LoVo (cell line): ENCODE measurements at regions not wholly inside any gene's neighbourhood (a gene's known extent, or its start where the extent isn't known, plus 50 kb on each side); places are given as distances from the start of the nearest gene placed in this dataset.
A peak's percentile ranks its signal among the peaks of the same experiment; 100 is the strongest.
"Not testable (repeated sequence)": the region's sequence is repeated elsewhere in the genome, so short reads cannot be mapped to it uniquely, and the experiment has no call there.

ENCODE experiments used
- DNase-seq: peaks from one replicate; pipeline ENCODE4 v3.0.0-alpha.2; 2016; ENCODE audit warnings: low spot score

DNA sequence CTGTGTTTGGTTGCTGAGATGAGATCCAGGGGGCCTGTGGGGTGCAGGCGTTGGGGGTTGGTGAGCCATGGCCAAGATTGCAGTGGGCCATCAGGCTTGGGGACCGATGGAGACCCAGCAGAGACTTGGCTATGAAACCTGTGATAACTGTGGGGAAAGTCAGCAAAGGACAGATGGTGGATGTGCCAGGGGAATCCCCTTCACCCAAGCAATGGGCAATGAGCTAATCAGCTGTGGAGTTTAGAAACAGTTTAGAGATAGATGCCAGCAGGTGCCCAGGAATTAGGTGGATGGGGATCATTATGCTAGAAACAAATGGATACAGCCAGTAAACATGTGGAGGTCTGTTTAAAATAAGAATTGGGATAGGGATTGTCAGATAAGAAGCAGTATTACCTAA is 151.4 kb upstream of the FERD3L start:
- DNase-seq, result no peak

DNA sequence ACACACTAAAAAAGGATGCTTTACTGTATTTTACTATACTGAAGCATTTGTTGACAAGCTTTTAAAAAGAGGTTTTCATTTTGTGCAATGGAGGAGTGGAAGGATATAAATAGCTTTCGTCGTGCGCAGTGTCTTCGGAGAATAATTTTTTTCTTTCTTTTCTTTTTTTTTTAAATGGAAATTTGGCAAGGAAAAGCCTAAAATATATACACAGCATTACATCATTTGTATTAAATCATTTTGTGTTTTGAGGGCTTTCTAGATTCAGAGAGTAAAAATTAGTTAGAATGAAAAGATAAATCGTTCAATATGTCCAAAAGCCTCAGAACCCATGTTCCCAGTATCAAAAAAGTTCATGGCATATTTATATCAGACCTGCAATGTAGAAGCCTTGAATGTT is 150.2 kb upstream of the FERD3L start:
- no peak for DNase-seq

DNA sequence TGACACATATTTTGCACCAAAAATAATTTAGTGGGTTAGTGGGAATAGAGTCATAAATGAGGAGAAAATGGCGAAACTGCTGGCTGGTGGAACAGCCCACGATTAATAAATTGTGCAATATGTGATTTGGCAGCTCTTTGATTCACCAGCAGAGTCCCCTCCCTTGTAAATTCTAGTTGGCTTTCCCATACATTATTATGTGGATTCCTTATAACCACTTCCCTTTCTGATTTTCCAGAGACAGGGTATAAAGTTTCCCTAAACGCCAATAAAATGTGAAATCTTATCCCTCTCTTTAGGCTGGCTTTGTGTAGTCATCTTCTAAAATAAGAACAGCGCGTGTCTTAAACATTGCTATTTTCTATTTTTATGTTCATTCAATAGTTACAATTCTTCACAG is 149.4 kb upstream of the FERD3L start:
- DNase-seq, result no peak

DNA sequence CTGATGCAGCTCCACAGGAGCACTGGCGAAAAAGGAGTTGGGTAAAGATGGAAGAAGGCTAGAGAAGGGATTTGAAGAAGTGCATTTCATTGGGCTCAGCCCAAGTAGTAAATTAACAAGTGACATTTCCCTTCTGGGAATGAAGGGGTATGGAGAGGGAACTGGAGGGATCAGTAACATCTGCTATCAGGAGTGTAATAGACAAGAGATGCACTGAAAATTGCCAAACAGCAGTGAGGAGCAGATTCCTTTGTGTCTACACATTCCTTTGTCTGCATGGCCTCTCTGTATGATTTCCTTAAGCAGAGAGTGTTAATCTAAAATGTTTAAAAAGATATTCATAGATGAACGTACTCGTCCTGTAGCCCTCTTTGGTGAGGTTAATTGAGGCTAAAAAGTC is 148.2 kb upstream of the FERD3L start:
- DNase-seq, result no peak

DNA sequence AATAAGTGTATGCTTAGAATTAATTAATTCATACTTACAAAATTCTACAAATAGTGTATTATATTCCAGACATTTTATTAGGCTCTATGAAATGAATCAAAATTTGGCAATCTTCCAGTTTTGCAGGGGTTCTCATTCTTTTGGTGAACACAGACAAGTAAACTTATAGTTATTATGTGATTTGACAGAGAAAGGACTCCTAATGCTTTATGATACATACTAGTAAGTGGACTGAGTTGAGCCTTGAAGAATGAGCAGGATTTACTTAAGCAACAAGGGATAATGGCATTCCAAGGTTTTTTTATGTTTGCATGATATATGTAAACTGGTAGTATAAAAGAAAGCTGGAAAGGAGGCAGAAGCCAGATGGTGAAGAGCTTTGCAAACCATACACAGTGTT is 145.7 kb upstream of the FERD3L start:
- no peak for DNase-seq

DNA sequence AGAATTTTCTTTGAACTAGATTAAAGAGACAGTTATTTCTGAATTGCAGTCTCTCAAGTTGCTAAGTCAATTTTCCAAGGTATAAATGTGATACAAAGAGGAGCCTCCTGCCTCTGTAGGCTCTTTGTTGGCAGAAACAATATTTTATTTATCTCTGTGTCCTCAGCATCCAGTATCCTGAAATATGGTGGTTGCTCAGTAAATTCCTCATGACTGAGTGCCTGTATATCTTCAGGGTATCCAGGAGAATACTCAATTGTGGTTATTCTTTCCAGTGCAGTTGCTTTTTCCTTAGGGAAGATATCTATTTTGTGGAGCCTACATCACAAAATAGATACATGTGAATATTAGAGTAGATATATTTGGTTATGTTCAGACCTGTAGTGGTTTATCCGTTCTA is 144.8 kb upstream of the FERD3L start:
- no peak for DNase-seq

DNA sequence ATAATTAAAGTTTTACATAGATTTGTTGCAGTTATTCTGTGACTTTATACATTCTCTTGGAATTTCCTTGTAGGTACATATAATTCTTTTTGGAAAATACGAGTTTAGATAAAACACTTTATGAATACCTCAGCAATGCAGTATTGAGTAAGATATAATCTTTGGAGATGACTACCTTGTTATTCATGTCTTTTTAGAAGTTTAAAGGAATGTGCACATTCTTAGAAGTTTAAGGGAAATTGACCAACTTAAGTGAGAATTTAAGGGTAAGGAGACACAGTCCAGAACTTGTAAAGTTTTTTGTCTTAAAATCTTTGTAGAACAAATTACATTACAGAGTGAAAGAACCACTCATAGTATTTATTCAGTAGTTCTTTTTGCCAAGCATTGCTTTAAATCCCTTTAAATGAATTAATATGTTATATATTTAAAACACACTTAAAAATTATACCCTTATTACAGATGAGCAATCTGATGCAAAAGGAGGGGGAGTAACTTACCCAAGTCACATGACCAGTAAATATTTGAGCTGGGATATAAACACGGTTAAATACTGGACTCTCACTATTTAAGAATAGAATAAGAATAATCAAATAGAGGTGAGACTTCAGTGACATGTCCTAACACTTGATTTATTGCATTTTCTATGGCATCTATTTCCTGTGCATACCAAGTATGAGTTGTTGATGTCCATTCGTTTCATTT is 139.5 kb upstream of the FERD3L start:
- DNase-seq, result no peak

DNA sequence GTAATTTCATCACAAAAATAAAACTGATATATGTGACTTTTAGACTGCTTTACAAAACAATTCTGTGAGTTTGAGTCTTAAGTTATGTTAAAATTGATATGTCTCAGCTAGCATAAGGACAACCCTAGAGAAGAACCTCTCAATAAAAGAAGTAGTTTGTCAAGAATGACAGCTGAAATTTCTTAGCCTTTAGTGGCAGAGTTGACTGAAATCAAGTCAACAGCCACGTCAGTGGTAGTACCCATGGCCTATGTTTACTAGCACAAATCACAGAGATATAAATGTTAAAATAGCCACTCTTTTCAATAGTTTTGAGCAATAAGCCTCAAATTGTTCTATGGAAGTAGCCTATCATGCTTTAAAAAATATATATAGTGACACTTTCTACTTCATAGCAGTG is 138.9 kb upstream of the FERD3L start:
- no peak for DNase-seq

DNA sequence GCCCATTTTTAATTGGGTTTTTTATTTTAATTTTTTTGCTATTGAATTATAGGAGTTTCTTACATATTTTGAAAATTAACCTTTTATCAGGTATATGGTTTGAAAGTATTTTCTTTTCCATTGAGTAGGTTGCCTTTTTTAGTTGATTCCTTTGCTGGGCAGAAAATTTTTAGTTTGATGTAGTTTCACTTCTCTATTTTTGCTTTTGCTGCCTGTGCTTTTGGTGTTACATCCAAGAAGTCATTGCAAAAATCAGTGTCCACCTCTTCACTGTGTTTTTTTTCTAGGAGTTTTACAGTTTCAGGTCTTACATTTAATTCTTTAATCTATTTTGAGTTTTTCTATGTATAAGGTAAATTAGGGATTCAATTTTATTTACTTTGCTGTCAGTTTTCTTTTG is 129.8 kb upstream of the FERD3L start:
- DNase-seq, result no peak

DNA sequence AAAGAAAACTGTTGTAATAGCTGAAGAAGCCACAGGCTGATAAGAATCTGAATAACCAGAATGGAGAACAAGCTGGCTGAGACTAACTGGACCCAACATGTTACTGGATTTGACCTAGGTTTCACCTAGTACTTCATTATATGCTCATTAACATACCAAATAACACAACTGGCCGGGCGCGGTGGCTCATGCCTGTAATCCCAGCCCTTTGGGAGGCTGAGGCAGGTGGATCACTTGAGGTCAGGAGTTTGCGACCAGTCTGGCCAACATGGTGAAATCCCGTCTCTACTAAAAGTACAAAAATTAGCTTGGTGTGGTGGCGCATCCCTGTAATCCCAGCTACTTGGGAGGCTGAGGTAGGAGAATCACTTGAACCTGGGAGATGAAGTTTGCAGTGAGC is 127.1 kb upstream of the FERD3L start:
- DNase-seq, result not testable (repeated sequence)

DNA sequence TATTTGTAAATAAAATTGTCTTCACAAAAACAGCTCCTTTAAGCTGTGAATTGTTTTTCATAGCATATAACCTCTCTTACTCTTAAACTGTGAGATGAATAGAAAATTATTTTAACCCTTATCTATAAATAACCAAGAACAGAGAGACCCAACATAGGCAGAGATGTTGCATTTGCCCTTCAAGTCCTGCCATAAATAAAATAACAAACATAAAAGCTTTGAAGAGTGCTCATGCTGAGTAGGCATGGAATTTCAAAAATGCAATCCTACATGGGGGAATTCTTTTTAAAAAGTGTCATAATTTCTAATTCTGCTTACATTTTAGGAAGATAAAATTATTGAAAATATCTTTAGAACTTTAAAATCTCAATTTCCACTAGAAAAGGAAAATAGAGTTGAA is 124.1 kb upstream of the FERD3L start:
- DNase-seq, result no peak

DNA sequence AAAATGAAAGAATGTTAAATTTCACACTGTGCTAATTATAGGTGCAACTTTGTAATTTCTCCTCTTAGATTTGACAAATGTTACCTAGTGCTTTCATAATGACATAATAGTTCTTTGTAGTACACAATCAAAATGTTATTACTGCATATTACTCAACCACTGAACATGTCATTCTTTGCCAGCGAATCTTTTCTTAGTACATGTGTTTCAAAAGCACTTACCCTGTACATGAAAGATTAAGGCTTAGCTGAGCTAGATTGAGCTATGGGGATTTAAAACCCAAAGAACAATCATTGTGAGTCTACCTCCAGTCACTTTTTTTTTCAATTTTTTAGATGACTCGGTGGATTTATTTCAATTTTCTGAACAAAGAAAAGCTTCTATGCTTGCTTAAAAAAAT is 123.5 kb upstream of the FERD3L start:
- no peak for DNase-seq

DNA sequence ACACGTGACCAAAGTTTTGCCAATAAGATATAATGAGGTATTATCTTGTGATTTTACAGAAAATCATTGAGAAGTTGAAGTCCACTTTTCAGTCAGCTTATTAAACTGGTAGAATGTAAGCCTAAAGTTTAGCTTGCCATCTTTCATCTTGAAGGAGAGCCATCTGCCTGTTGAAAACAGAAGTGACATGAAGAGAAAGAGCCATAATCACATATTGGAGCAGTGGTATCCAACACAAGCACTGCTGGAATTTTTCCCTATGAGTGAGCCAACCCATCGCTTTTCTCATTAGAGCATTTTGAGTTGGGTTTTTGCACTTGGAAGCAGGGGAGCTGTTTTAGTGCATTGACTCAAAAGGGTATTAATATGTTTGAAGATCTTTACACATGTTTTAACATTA is 117.6 kb upstream of the FERD3L start:
- no peak for DNase-seq

DNA sequence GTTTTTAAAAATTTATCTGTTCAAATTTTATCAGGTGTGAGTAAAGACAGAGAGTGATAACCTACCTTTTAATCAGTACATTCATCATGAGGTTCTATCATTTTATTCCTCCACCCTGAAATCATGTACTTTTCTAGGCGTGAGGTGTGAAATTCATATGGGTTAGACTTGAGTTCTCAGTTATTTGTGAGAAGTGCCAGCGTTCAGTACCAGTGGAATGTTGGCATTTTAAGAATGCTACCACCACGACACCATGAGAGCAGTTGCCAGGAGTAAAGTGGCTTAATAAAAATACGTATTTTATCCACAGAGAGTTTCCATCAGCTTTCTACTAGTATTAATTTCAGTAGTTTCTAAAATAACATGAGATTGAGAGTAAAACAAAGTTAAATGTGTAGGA is 104.1 kb upstream of the FERD3L start:
- no peak for DNase-seq

DNA sequence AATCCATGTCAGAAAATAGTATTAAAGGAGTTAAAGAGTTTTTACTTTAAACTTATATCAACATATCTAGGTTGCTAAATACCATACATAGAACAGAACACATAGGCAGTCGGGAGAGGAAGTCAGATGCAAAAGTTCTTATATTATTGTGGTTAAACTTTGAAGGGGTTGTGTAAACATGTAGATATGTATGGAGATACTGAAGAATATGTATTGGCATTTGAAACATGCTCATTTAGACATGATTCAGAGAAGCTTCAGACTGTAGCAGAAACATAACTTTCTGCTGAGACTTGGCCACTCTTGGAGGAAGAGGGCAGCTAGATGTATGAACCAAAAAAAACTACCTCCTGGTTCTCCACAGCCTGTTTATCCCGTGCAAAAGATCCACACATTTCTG is 103.5 kb upstream of the FERD3L start:
- DNase-seq, result no peak

DNA sequence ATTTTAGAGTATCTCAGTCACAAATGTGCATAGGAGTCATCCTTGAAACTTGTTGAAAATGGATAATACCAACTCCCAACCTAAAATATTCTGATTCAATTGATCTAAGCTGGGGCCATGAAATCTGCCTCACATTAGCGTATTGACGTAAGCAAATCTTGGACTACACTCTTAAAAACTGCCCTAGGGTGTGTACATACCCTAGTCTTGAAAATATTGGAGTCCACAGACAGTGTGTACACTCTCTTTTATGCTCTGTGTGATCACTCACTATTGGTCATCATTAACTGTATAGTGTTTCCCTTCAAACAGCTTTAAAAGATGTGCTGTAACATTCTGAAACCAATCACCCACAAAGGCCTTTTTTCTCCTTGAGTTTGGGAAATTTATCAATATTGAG is 102.9 kb upstream of the FERD3L start:
- no peak for DNase-seq

DNA sequence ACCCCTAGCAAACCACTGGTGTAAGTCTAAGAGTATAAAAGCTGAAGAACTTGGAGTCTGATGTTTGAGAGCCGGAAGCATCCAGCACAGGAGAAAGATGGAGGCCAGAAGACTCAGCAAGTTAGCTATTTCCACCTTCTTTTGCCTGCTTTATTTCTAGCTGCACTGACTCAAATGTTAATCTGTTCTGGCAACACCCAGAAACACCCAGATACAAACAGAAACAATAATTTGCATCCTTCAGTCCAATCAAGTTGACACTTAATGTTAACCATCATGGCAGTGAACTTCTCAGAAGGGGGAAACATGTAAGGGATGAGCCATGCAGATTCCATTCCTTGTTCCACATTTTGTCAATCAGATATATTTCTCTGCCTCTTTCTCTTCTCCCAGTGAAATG is 101.8 kb upstream of the FERD3L start:
- DNase-seq, result no peak

DNA sequence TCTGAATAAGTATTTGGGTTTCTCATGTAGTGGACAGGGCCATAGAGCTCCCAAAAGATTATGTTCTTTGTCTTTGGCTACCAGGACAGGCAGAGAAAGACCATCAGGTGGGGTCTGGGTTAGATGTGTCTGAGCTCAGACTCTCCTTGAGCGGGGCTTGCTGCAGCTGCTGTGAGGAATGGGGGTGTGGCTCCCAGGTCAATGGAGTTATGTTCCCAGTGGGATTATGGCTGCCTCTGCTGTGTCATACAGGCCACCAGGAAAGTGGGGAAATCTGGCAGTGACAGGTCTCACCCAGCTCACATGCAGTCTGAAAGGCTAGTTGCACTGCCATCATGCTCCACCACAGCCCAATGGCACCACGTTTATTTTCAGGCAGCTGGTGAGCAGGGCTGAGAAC is 97.0 kb upstream of the FERD3L start:
- DNase-seq, result no peak

DNA sequence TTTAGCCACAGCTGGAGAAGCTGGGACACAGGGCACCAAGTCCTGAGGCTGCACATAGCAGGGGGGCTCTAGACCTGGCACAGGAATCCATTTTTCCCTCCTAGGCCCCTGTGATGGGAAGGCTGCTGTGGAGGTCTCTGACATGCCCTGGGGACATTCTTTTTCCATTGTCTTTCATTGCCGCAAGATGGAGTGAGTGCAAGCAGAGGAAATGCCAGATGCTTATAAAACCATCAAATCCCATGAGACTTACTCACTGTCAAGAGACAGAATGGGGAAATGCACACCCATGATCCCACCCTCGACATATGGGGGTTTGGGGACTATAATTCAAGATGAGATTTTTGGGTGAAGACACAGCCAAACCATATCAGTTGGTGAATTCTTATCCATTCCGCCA is 94.7 kb upstream of the FERD3L start:
- no peak for DNase-seq

DNA sequence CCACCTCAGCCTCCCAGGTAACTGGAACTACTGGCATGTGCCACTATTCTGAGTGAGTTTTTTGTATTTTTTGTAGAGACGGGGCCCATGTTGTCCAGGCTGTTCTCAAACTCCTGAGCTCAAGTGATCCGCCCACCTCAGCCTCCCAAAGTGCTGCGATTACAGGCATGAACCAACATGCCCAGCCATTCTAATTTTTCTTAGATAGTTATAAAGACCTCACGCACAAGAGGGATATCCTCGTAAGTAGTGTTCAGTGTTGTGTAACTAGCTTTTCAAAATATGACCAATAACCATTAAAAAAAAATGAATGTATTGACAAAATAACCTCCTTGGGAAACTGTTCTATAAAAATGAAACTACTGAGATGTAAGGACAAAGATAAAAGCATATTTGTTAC is 90.5 kb upstream of the FERD3L start:
- DNase-seq, result no peak

DNA sequence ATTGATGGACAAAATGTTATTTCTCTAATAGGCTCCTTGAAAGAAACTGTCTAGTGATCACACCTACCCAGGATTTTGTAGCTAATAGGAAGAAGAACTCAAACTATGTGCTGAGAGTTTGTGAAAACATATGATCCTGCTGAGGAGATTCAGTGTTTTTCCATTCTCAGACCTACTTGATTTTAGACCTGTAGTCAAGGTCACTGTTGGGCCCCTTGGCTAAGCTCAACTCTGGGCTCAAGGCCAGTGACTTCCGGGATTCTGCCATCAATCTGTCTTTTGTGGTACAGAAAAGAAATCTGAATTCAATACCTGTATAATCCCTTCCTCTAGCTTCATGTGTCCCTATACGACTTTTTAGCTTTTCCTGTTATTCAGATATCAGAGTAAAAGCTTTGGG is 79.7 kb upstream of the FERD3L start:
- DNase-seq, result no peak

DNA sequence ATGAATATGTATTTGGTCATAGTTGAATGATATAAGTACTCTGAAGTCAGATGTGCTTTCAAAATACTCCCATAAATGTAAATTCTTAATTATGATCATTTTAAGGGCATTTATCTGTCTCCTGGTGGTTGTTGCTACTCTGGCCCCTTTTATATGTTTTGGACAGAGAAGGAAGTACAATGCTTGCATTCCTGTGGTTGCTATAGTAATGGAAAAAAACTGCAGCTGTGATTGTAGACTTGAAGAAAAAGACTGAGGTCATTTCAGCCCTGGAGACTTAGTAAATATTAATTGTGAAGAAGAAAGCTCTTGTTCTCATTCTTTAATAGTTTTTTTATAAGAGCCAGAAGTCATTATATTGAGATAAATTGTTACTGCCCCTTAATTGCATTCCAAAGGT is 70.2 kb upstream of the FERD3L start:
- DNase-seq, result no peak

DNA sequence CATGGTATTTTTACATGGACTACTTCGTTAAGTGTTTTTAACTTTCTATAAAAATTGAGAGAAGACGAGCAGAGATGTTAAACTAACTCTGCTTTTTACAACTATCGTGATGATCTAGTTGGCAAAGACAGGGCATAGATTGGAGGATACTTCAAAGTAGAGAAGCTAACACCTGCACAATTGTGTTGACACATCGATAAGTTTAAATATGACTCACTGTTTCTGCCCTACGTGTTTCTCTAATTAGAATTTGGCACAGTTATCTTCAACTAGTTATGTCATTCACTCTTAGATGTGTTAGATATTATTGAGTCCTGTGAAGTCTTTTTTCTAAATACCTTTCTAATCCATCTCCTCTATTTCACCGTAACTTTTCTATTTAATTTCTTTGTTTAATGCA is 68.5 kb upstream of the FERD3L start:
- peak; percentile 44 for DNase-seq

DNA sequence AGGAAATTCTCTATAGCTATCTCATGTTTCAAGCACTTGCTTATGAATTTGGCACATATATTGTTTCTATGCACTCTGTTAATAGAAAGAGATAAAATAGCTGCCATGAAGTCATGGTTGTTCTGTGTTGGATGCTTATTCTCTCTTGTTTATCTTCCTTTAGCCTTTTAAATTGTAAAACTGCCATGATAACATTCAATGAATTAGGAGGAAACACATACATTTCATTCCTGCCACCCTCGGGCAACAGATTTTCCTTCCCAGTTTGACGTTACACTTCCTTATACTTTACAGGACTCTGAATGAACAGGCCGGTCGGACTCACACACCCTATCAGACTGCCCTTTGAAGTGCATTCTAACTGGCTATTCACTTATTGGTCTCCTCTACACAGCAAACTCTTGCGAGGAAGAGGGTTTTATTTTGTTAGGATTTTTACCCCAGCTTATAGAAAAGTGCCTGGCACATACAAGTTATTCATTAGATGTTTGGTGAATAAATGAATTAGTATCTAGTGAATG is 65.7 kb upstream of the FERD3L start:
- DNase-seq, result no peak
